ENCODE measurements at regions not wholly inside any gene's neighbourhood (a gene's known extent, or its start where the extent isn't known, plus 50 kb on each side); places are given as distances from the start of the nearest gene placed in this dataset.

- TF ChIP-seq, protein P1, sequence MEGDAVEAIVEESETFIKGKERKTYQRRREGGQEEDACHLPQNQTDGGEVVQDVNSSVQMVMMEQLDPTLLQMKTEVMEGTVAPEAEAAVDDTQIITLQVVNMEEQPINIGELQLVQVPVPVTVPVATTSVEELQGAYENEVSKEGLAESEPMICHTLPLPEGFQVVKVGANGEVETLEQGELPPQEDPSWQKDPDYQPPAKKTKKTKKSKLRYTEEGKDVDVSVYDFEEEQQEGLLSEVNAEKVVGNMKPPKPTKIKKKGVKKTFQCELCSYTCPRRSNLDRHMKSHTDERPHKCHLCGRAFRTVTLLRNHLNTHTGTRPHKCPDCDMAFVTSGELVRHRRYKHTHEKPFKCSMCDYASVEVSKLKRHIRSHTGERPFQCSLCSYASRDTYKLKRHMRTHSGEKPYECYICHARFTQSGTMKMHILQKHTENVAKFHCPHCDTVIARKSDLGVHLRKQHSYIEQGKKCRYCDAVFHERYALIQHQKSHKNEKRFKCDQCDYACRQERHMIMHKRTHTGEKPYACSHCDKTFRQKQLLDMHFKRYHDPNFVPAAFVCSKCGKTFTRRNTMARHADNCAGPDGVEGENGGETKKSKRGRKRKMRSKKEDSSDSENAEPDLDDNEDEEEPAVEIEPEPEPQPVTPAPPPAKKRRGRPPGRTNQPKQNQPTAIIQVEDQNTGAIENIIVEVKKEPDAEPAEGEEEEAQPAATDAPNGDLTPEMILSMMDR (IDR thresholded peaks at IDR 0.05; ENCODE audit: low read depth, low read length, poor library complexity, severe bottlenecking): no peak
- no peak for TF ChIP-seq EZH2phosphoT487 (IDR thresholded peaks at IDR 0.05; ENCODE audit: borderline replicate concordance, low read length)
Measured at GRCh38 chrX:10989386-10989785, 121.7 kb upstream of the HCCS start.

Data from DOHH2 (cell line).